Glutamatergic neuron (in vitro differentiated cells): ENCODE measurements at regions not wholly inside any gene's neighbourhood (a gene's known extent, or its start where the extent isn't known, plus 50 kb on each side); places are given as distances from the start of the nearest gene placed in this dataset.

Experiments
- DNase-seq: peaks from one replicate; pipeline ENCODE4 v3.0.0; 2022
- H3K27ac Mint-ChIP-seq: one replicate; pipeline ENCODE4 v1.8.0; 2020; ENCODE audit warnings: mild to moderate bottlenecking, mixed read lengths, inconsistent platforms; ENCODE audit not compliant: unreplicated experiment
- H3K27me3 Mint-ChIP-seq: one replicate; pipeline ENCODE4 v1.8.0; 2020; ENCODE audit warnings: mild to moderate bottlenecking, moderate library complexity, mixed read lengths, inconsistent platforms; ENCODE audit not compliant: unreplicated experiment
- H3K36me3 Mint-ChIP-seq: one replicate; pipeline ENCODE4 v1.8.0; 2020; ENCODE audit warnings: mild to moderate bottlenecking, mixed read lengths, inconsistent platforms; ENCODE audit not compliant: unreplicated experiment
- H3K4me1 Mint-ChIP-seq: one replicate; pipeline ENCODE4 v1.8.0; 2020; ENCODE audit warnings: mild to moderate bottlenecking, low read depth, mixed read lengths, inconsistent platforms; ENCODE audit not compliant: unreplicated experiment
- H3K4me3 Mint-ChIP-seq: one replicate; pipeline ENCODE4 v1.8.0; 2020; ENCODE audit warnings: mild to moderate bottlenecking, mixed read lengths, inconsistent platforms; ENCODE audit not compliant: unreplicated experiment
- H3K9me3 Mint-ChIP-seq: one replicate; pipeline ENCODE4 v1.8.0; 2020; ENCODE audit warnings: mild to moderate bottlenecking, moderate library complexity, mixed read lengths, inconsistent platforms; ENCODE audit not compliant: unreplicated experiment
- CTCF ChIP-seq: fragments of 200-600 bp; sonication (generic); IDR thresholded peaks from one replicate; pipeline ENCODE4 v1.5.0; 2021; ENCODE audit not compliant: partially characterized antibody, unreplicated experiment

GRCh38 chr9:14520341-14520740 lies 172.9 kb downstream of the ZDHHC21 start:
- H3K27ac Mint-ChIP-seq, result no peak overlapping the region
- no peaks in the 10 kb centered on the region for H3K9me3 Mint-ChIP-seq
- DNase-seq, result no peak
- no peak overlapping the region for H3K4me3 Mint-ChIP-seq
- H3K27me3 Mint-ChIP-seq, result no peaks in the 10 kb centered on the region
- peaks cover 13% of the 10 kb centered on the region for H3K4me1 Mint-ChIP-seq
- TF ChIP-seq CTCF, result no peak
- no peaks in the 10 kb centered on the region for H3K36me3 Mint-ChIP-seq

- H3K27me3 Mint-ChIP-seq, result peaks cover 3% of the 10 kb centered on the region
- no peak for TF ChIP-seq CTCF
- no peaks in the 10 kb centered on the region for H3K36me3 Mint-ChIP-seq
- H3K4me3 Mint-ChIP-seq, result no peak overlapping the region
- peak overlapping the region; percentile 34 for H3K27ac Mint-ChIP-seq
- H3K4me1 Mint-ChIP-seq, result peaks cover 18% of the 10 kb centered on the region
- no peak for DNase-seq
- no peaks in the 10 kb centered on the region for H3K9me3 Mint-ChIP-seq
Measured at GRCh38 chr9:14517154-14517906, 175.9 kb downstream of the ZDHHC21 start.

GRCh38 chr9:14516656-14517055 lies 176.6 kb downstream of the ZDHHC21 start:
- no peak for TF ChIP-seq CTCF
- H3K27me3 Mint-ChIP-seq, result peaks cover 3% of the 10 kb centered on the region
- no peaks in the 10 kb centered on the region for H3K36me3 Mint-ChIP-seq
- no peak for DNase-seq
- H3K4me1 Mint-ChIP-seq, result peaks cover 18% of the 10 kb centered on the region
- H3K27ac Mint-ChIP-seq, result peak overlapping the region; percentile 85
- no peaks in the 10 kb centered on the region for H3K9me3 Mint-ChIP-seq
- no peak overlapping the region for H3K4me3 Mint-ChIP-seq

- Mint-ChIP-seq H3K4me1 (peaks cover 18% of the 10 kb centered on the region), H3K27ac (peak overlapping the region; percentile 85), H3K9me3 (no peaks in the 10 kb centered on the region), H3K36me3 (no peaks in the 10 kb centered on the region), H3K27me3 (peaks cover 3% of the 10 kb centered on the region), H3K4me3 (no peak overlapping the region)
- no peak for TF ChIP-seq CTCF
- peak; percentile 83 for DNase-seq
Measured at GRCh38 chr9:14515571-14516198, 177.5 kb downstream of the ZDHHC21 start.

- Mint-ChIP-seq H3K27ac (peak overlapping the region; percentile 83), H3K36me3 (no peaks in the 10 kb centered on the region), H3K4me3 (no peak overlapping the region), H3K9me3 (no peaks in the 10 kb centered on the region), H3K27me3 (peaks cover 3% of the 10 kb centered on the region), H3K4me1 (peaks cover 18% of the 10 kb centered on the region)
- TF ChIP-seq CTCF, result no peak
- DNase-seq, result no peak
Measured at GRCh38 chr9:14515049-14515448, 178.2 kb downstream of the ZDHHC21 start.
